ENCODE measurements at regions not wholly inside any gene's neighbourhood (a gene's known extent, or its start where the extent isn't known, plus 50 kb on each side); places are given as distances from the start of the nearest gene placed in this dataset.
A peak's percentile ranks its signal among the peaks of the same experiment; 100 is the strongest.

- DNase-seq (ENCODE audit: low read depth), result no peak
These were observed 234.7 kb upstream of the CSF3R start for GRCh38 chr1:36717431-36717830.

- DNase-seq (ENCODE audit: low read depth), result no peak
These were observed 233.1 kb upstream of the CSF3R start for GRCh38 chr1:36715797-36716196.

- DNase-seq (ENCODE audit: low read depth), result no peak
These were observed 231.6 kb upstream of the CSF3R start for GRCh38 chr1:36714301-36714700.

- DNase-seq (ENCODE audit: low read depth), result no peak
These were observed 228.8 kb upstream of the CSF3R start for GRCh38 chr1:36711480-36711879.

- no peak for DNase-seq (ENCODE audit: low read depth)
These were observed 228.2 kb upstream of the CSF3R start for GRCh38 chr1:36710951-36711350.

GRCh38 chr1:36709869-36710481, 227.3 kb upstream of the CSF3R start:
- DNase-seq (ENCODE audit: low read depth), result no peak

GRCh38 chr1:36708587-36708986, 225.9 kb upstream of the CSF3R start:
- DNase-seq (ENCODE audit: low read depth), result no peak

- DNase-seq (ENCODE audit: low read depth), result peak; percentile 7
These were observed 224.5 kb upstream of the CSF3R start for GRCh38 chr1:36707221-36707620.

GRCh38 chr1:36706416-36706815, 223.7 kb upstream of the CSF3R start:
- DNase-seq (ENCODE audit: low read depth), result no peak

- DNase-seq (ENCODE audit: low read depth), result no peak
These were observed 222.9 kb upstream of the CSF3R start for GRCh38 chr1:36705629-36706028.

- DNase-seq (ENCODE audit: low read depth), result peak; percentile 23
These were observed 221.0 kb upstream of the CSF3R start for GRCh38 chr1:36703526-36704208.

GRCh38 chr1:36702963-36703362, 220.2 kb upstream of the CSF3R start:
- DNase-seq (ENCODE audit: low read depth), result no peak

- no peak for DNase-seq (ENCODE audit: low read depth)
These were observed 216.6 kb upstream of the CSF3R start for GRCh38 chr1:36699113-36699911.

GRCh38 chr1:36697836-36698605, 215.3 kb upstream of the CSF3R start:
- DNase-seq (ENCODE audit: low read depth), result no peak

- no peak for DNase-seq (ENCODE audit: low read depth)
These were observed 213.7 kb upstream of the CSF3R start for GRCh38 chr1:36696261-36696940.

GRCh38 chr1:36693603-36694002, 210.9 kb upstream of the CSF3R start:
- DNase-seq (ENCODE audit: low read depth), result no peak

- no peak for DNase-seq (ENCODE audit: low read depth)
These were observed 210.4 kb upstream of the CSF3R start for GRCh38 chr1:36693161-36693525.

- DNase-seq (ENCODE audit: low read depth), result no peak
These were observed 209.9 kb upstream of the CSF3R start for GRCh38 chr1:36692465-36693160.

GRCh38 chr1:36691374-36691773, 208.7 kb upstream of the CSF3R start:
- peak; percentile 10 for DNase-seq (ENCODE audit: low read depth)

- DNase-seq (ENCODE audit: low read depth), result no peak
These were observed 207.3 kb upstream of the CSF3R start for GRCh38 chr1:36689992-36690391.

GRCh38 chr1:36687312-36687711, 204.6 kb upstream of the CSF3R start:
- no peak for DNase-seq (ENCODE audit: low read depth)

All from renal cortical epithelial cell (primary cell).